Fibroblast of upper back skin (primary cell): ENCODE measurements at regions not wholly inside any gene's neighbourhood (a gene's known extent, or its start where the extent isn't known, plus 50 kb on each side); places are given as distances from the start of the nearest gene placed in this dataset.

ENCODE experiments used
- DNase-seq: peaks from one replicate; pipeline ENCODE4 v3.0.0-alpha.2; 2013

- no peak for DNase-seq
Measured at GRCh38 chr6:22888163-22888752, 318.9 kb downstream of the HDGFL1 start.

- DNase-seq: no peak
Measured at GRCh38 chr6:22891934-22892333, 322.6 kb downstream of the HDGFL1 start.

- DNase-seq: peak; percentile 98
Measured at GRCh38 chr6:22892452-22892851, 323.1 kb downstream of the HDGFL1 start.

- no peak for DNase-seq
Measured at GRCh38 chr6:22896696-22897095, 327.3 kb downstream of the HDGFL1 start.

- no peak for DNase-seq
Measured at GRCh38 chr6:22899426-22899825, 330.1 kb downstream of the HDGFL1 start.

- DNase-seq: no peak
Measured at GRCh38 chr6:22903826-22904225, 334.5 kb downstream of the HDGFL1 start.

GRCh38 chr6:22904431-22904830, 335.1 kb downstream of the HDGFL1 start:
- DNase-seq: no peak

GRCh38 chr6:22906091-22906549, 336.8 kb downstream of the HDGFL1 start:
- DNase-seq: peak; percentile 59

- no peak for DNase-seq
Measured at GRCh38 chr6:22907085-22907484, 337.7 kb downstream of the HDGFL1 start.

- no peak for DNase-seq
Measured at GRCh38 chr6:22910370-22910769, 341.0 kb downstream of the HDGFL1 start.

GRCh38 chr6:22913612-22914011, 344.2 kb downstream of the HDGFL1 start:
- DNase-seq: no peak

GRCh38 chr6:22917344-22917743, 348.0 kb downstream of the HDGFL1 start:
- no peak for DNase-seq

GRCh38 chr6:22921828-22922227, 352.5 kb downstream of the HDGFL1 start:
- no peak for DNase-seq

- DNase-seq: no peak
Measured at GRCh38 chr6:22925304-22925835, 356.0 kb downstream of the HDGFL1 start.

- DNase-seq: peak; percentile 24
Measured at GRCh38 chr6:22925920-22926789, 356.8 kb downstream of the HDGFL1 start.

- DNase-seq: no peak
Measured at GRCh38 chr6:22926790-22927354, 357.5 kb downstream of the HDGFL1 start.

GRCh38 chr6:22928775-22929174, 359.4 kb downstream of the HDGFL1 start:
- no peak for DNase-seq

- DNase-seq: no peak
Measured at GRCh38 chr6:22929311-22929985, 360.1 kb downstream of the HDGFL1 start.

GRCh38 chr6:22940581-22941290, 371.4 kb downstream of the HDGFL1 start:
- DNase-seq: peak; percentile 64

GRCh38 chr6:22942403-22942802, 373.0 kb downstream of the HDGFL1 start:
- DNase-seq: no peak

- no peak for DNase-seq
Measured at GRCh38 chr6:22943327-22943726, 374.0 kb downstream of the HDGFL1 start.

GRCh38 chr6:22949967-22950366, 380.6 kb downstream of the HDGFL1 start:
- DNase-seq: no peak
